H9 (cell line): ENCODE measurements at regions not wholly inside any gene's neighbourhood (a gene's known extent, or its start where the extent isn't known, plus 50 kb on each side); places are given as distances from the start of the nearest gene placed in this dataset.

Source experiments
- DNase-seq: peaks from one replicate; pipeline ENCODE4 v3.0.0-alpha.2; 2017
- H2AFZ ChIP-seq: one replicate; pipeline ENCODE4 v1.6.1; 2013; ENCODE audit warnings: mild to moderate bottlenecking, low read length, control low read depth, moderate library complexity
- H2AK5ac ChIP-seq: 2 replicates; pipeline ENCODE4 v1.6.1; 2013; ENCODE audit warnings: low read length, control low read depth, mixed read lengths; ENCODE audit not compliant: insufficient read length
- H2BK120ac ChIP-seq: one replicate; pipeline ENCODE4 v1.6.1; 2013; ENCODE audit warnings: low read depth, mild to moderate bottlenecking, low read length, control low read depth, inconsistent platforms; ENCODE audit not compliant: poor library complexity, severe bottlenecking
- H2BK12ac ChIP-seq: 2 replicates; pipeline ENCODE4 v1.6.1; 2013; ENCODE audit warnings: low read length, control low read depth, mixed read lengths, low read depth; ENCODE audit not compliant: insufficient read length
- H2BK15ac ChIP-seq: 2 replicates; pipeline ENCODE4 v1.6.1; 2013; ENCODE audit warnings: low read depth, low read length, control low read depth
- H2BK20ac ChIP-seq: one replicate; pipeline ENCODE4 v1.6.1; 2013; ENCODE audit warnings: low read depth, mild to moderate bottlenecking, low read length, control low read depth, inconsistent platforms; ENCODE audit not compliant: poor library complexity, severe bottlenecking
- H2BK5ac ChIP-seq: 2 replicates; pipeline ENCODE4 v1.6.1; 2013; ENCODE audit warnings: low read length, control low read depth, mixed read lengths; ENCODE audit not compliant: insufficient read length
- H3K14ac ChIP-seq: 2 replicates; pipeline ENCODE4 v1.6.1; 2013; ENCODE audit warnings: low read length, control low read depth; ENCODE audit not compliant: insufficient read depth
- H3K18ac ChIP-seq: 2 replicates; pipeline ENCODE4 v1.6.1; 2013; ENCODE audit warnings: low read depth, mild to moderate bottlenecking, mixed read lengths, low read length, control low read depth; ENCODE audit not compliant: insufficient read length
- H3K23ac ChIP-seq: 2 replicates; pipeline ENCODE4 v1.6.1; 2013; ENCODE audit warnings: low read length, control low read depth, mixed read lengths, low read depth; ENCODE audit not compliant: insufficient read length
- H3K23me2 ChIP-seq: 2 replicates; pipeline ENCODE4 v1.6.1; 2013; ENCODE audit warnings: low read depth, mild to moderate bottlenecking, mixed read lengths, low read length, control low read depth; ENCODE audit not compliant: insufficient read length, poor library complexity, severe bottlenecking
- H3K27ac ChIP-seq: 2 replicates; pipeline ENCODE4 v1.5.1; 2013; ENCODE audit warnings: low read length, control low read depth, mixed read lengths, low read depth; ENCODE audit not compliant: insufficient read length
- H3K27me3 ChIP-seq: 2 replicates; pipeline ENCODE4 v1.6.1; 2013; ENCODE audit warnings: low read length, control low read depth, inconsistent platforms; ENCODE audit not compliant: insufficient read depth
- H3K4ac ChIP-seq: 2 replicates; pipeline ENCODE4 v1.6.1; 2013; ENCODE audit warnings: low read depth, mild to moderate bottlenecking, control low read depth, inconsistent platforms, low read length, moderate library complexity
- H3K4me1 ChIP-seq: 2 replicates; pipeline ENCODE4 v1.6.1; 2013; ENCODE audit warnings: low read length, control low read depth, inconsistent platforms; ENCODE audit not compliant: insufficient read depth
- H3K4me2 ChIP-seq: 2 replicates; pipeline ENCODE4 v1.6.1; 2013; ENCODE audit warnings: low read length, control low read depth, mixed read lengths; ENCODE audit not compliant: insufficient read length, insufficient read depth
- H3K56ac ChIP-seq: 2 replicates; pipeline ENCODE4 v1.6.1; 2013; ENCODE audit warnings: low read depth, mild to moderate bottlenecking, mixed read lengths, low read length, control low read depth; ENCODE audit not compliant: insufficient read length
- H3K79me1 ChIP-seq: 2 replicates; pipeline ENCODE4 v1.6.1; 2013; ENCODE audit warnings: low read depth, mild to moderate bottlenecking, moderate library complexity, low read length, control low read depth, inconsistent platforms; ENCODE audit not compliant: insufficient read depth, poor library complexity, severe bottlenecking
- H3K79me2 ChIP-seq: 2 replicates; pipeline ENCODE4 v1.6.1; 2013; ENCODE audit warnings: low read length, control low read depth, inconsistent platforms; ENCODE audit not compliant: insufficient read depth
- H3K9ac ChIP-seq: 2 replicates; pipeline ENCODE4 v1.6.1; 2013; ENCODE audit warnings: low read length, control low read depth, mixed read lengths; ENCODE audit not compliant: insufficient read length; ENCODE audit errors: extremely low read depth
- H3K9me3 ChIP-seq: one replicate; pipeline ENCODE4 v1.6.1; 2013; ENCODE audit warnings: low read depth, low read length, inconsistent platforms; ENCODE audit not compliant: control insufficient read depth
- H3T11ph ChIP-seq: one replicate; pipeline ENCODE4 v1.6.1; 2013; ENCODE audit warnings: mild to moderate bottlenecking, low read length, control low read depth, inconsistent platforms
- H4K20me1 ChIP-seq: one replicate; pipeline ENCODE4 v1.6.1; 2013; ENCODE audit not compliant: control insufficient read depth, insufficient read length, insufficient read depth
- H4K5ac ChIP-seq: 2 replicates; pipeline ENCODE4 v1.6.1; 2013; ENCODE audit warnings: low read depth, mild to moderate bottlenecking, mixed read lengths, low read length, control low read depth; ENCODE audit not compliant: insufficient read length
- H4K8ac ChIP-seq: replicated peaks from 2 replicates; pipeline ENCODE4 v1.6.1; 2013; ENCODE audit warnings: low read length, control low read depth, mixed read lengths, low read depth; ENCODE audit not compliant: insufficient read length
- H4K91ac ChIP-seq: 2 replicates; pipeline ENCODE4 v1.6.1; 2013; ENCODE audit warnings: low read depth, mild to moderate bottlenecking, moderate library complexity, mixed read lengths, low read length, control low read depth; ENCODE audit not compliant: insufficient read length
- H3K27ac Mint-ChIP-seq, 3 experiments: 2 replicates in 2 of 3; 3 replicates in 1 of 3; pipeline ENCODE4 v1.8.0; 2020 to 2021; ENCODE audit warnings: mixed read lengths in 3 of 3, mild to moderate bottlenecking in 1 of 3, moderate library complexity in 1 of 3
- H3K27me3 Mint-ChIP-seq: 2 replicates; pipeline ENCODE4 v1.8.0; 2021; ENCODE audit warnings: low read depth, mild to moderate bottlenecking, moderate library complexity, mixed read lengths
- H3K36me3 Mint-ChIP-seq, 3 experiments: 2 replicates in 2 of 3; 3 replicates in 1 of 3; pipeline ENCODE4 v1.8.0; 2020 to 2021; ENCODE audit warnings: low read depth in 3 of 3, mixed read lengths in 3 of 3; ENCODE audit not compliant: insufficient read depth in 1 of 3
- H3K4me1 Mint-ChIP-seq, 2 experiments: 2 replicates each; pipeline ENCODE4 v1.8.0; 2020; ENCODE audit warnings: mixed read lengths in 2 of 2
- H3K4me3 Mint-ChIP-seq, 2 experiments: 2 replicates in 1 of 2; 3 replicates in 1 of 2; pipeline ENCODE4 v1.8.0; 2020 to 2021; ENCODE audit warnings: mild to moderate bottlenecking in 2 of 2, mixed read lengths in 2 of 2, moderate library complexity in 1 of 2
- H3K9me3 Mint-ChIP-seq, 2 experiments: 2 replicates in 1 of 2; 3 replicates in 1 of 2; pipeline ENCODE4 v1.8.0; 2020; ENCODE audit warnings: mild to moderate bottlenecking in 2 of 2, mixed read lengths in 2 of 2, moderate library complexity in 1 of 2
- CTCF ChIP-seq: fragments of 200-600 bp; sonication (generic); conservative IDR thresholded peaks from 3 replicates; pipeline ENCODE4 v1.8.0; 2021; ENCODE audit warnings: antibody characterized with exemption, mild to moderate bottlenecking
- WGBS: extraction: QIAGEN DNeasy Blood & Tissue Kit; methylation state at CpG from one replicate; pipeline ENCODE4 v1.1.7; 2013; ENCODE audit warnings: missing lambda C conversion rate, low lambda C conversion rate, mixed read lengths; ENCODE audit not compliant: insufficient read length; ENCODE audit errors: extremely low coverage; 5-methylcytosine and 5-hydroxymethylcytosine counted together

GRCh38 chr11:42311514-42311913 lies 852.1 kb upstream of the LRRC4C start:
- peaks cover 0 to 2% (median 0%) of the 10 kb centered on the region in 3 experiments; a peak in 1 of 7 replicates for H3K36me3 Mint-ChIP-seq
- no peak overlapping the region for H2BK20ac ChIP-seq
- H3K79me2 ChIP-seq: no peaks in the 10 kb centered on the region
- H3K4me1 Mint-ChIP-seq: no peaks in the 10 kb centered on the region
- no peaks in the 10 kb centered on the region for H3K27me3 ChIP-seq
- no peak for TF ChIP-seq CTCF
- no peak overlapping the region for H4K91ac ChIP-seq
- no peaks in the 10 kb centered on the region for H3K23me2 ChIP-seq
- H3K4ac ChIP-seq: no peak overlapping the region
- no peak overlapping the region for H2BK12ac ChIP-seq
- H2AK5ac ChIP-seq: no peak overlapping the region
- no peaks in the 10 kb centered on the region for H3K27me3 Mint-ChIP-seq
- no peak overlapping the region for H3K14ac ChIP-seq
- H3K79me1 ChIP-seq: no peaks in the 10 kb centered on the region
- H3K27ac ChIP-seq: no peak overlapping the region
- no peak for DNase-seq
- no peak overlapping the region for H4K8ac ChIP-seq
- H3T11ph ChIP-seq: no peak overlapping the region
- peak overlapping the region in 1 of 3 experiments; percentile 53; a peak in 1 of 7 replicates for H3K27ac Mint-ChIP-seq
- H2BK120ac ChIP-seq: no peak overlapping the region
- no peak overlapping the region for H3K4me3 Mint-ChIP-seq
- no peak overlapping the region for H3K9ac ChIP-seq
- no peak overlapping the region for H2AFZ ChIP-seq
- no peak overlapping the region for H2BK5ac ChIP-seq
- H3K9me3 Mint-ChIP-seq: no peaks in the 10 kb centered on the region
- no peak overlapping the region for H3K23ac ChIP-seq
- no peaks in the 10 kb centered on the region for H4K20me1 ChIP-seq
- no peaks in the 10 kb centered on the region for H3K4me1 ChIP-seq
- H3K9me3 ChIP-seq: no peaks in the 10 kb centered on the region
- H2BK15ac ChIP-seq: no peak overlapping the region
- no peak overlapping the region for H4K5ac ChIP-seq
- no peak overlapping the region for H3K18ac ChIP-seq
- H3K56ac ChIP-seq: no peak overlapping the region
- no CpG with 5 or more reads among the region's 3 CpGs for WGBS
- no peak overlapping the region for H3K4me2 ChIP-seq
